Brain microvascular endothelial cell (primary cell): ENCODE measurements at regions not wholly inside any gene's neighbourhood (a gene's known extent, or its start where the extent isn't known, plus 50 kb on each side); places are given as distances from the start of the nearest gene placed in this dataset.

Experiments used
- DNase-seq: peaks from one replicate; pipeline ENCODE4 v3.0.0-alpha.2; 2020
- H3K27ac ChIP-seq: fragments of 250-450 bp; sonication (Bioruptor Pico); 2 replicates; pipeline ENCODE4 v1.5.1; 2020; ENCODE audit warnings: mild to moderate bottlenecking, moderate library complexity
- H3K27me3 ChIP-seq: fragments of 250-450 bp; sonication (Bioruptor Pico); replicated peaks from 2 replicates; pipeline ENCODE4 v1.5.1; 2020; ENCODE audit warnings: mild to moderate bottlenecking
- H3K36me3 ChIP-seq: fragments of 250-450 bp; sonication (Bioruptor Pico); replicated peaks from 2 replicates; pipeline ENCODE4 v1.5.1; 2020; ENCODE audit warnings: mild to moderate bottlenecking
- H3K4me3 ChIP-seq: 2 replicates; pipeline ENCODE4 v1.5.1; 2011; ENCODE audit warnings: low read depth, mild to moderate bottlenecking, control low read depth, low read length, moderate library complexity
- CTCF ChIP-seq: IDR thresholded peaks from 2 replicates; pipeline ENCODE4 v1.5.1; 2011; ENCODE audit warnings: low read depth, mild to moderate bottlenecking, moderate library complexity, low read length, control low read depth, inconsistent platforms; ENCODE audit errors: missing control alignments
- in situ Hi-C: cut with HindIII; loops from 2 replicates; pipeline ENCODE4 v1.10.0; 2017; ENCODE audit warnings: low sequenced_read_pairs, low pct_ligation_motif_present

DNA sequence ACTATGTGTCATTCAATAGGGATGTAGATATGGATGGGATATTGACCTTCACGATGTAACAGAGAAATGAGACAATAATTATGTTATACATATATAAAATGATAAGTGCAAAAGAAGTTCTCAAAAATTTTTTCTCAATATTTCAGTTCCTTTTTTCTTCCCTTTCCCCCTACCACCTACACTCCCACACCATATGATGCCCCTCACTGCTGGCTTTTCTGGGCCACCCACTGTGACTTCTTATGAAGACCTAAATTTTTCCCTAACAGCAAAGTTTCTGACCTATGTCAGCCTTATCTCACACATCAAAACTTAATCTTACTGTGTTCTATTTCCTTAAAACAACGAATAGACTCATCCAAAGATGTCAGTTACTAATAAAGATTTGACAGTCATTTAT is 89.9 kb upstream of the MYLIP start:
- in situ Hi-C loops = no loop called here
- no peak for DNase-seq
- Histone ChIP-seq H3K27ac (no peak overlapping the region), H3K4me3 (no peak overlapping the region), H3K36me3 (no peaks in the 10 kb centered on the region), H3K27me3 (no peaks in the 10 kb centered on the region)
- no peak for TF ChIP-seq CTCF

- Histone ChIP-seq H3K4me3 (no peak overlapping the region), H3K27me3 (no peaks in the 10 kb centered on the region), H3K36me3 (no peaks in the 10 kb centered on the region), H3K27ac (no peak overlapping the region)
- no peak for DNase-seq
- in situ Hi-C loops = no loop called here
- TF ChIP-seq CTCF = no peak
Measured at GRCh38 chr6:16035488-16036080, 93.3 kb upstream of the MYLIP start.

DNA sequence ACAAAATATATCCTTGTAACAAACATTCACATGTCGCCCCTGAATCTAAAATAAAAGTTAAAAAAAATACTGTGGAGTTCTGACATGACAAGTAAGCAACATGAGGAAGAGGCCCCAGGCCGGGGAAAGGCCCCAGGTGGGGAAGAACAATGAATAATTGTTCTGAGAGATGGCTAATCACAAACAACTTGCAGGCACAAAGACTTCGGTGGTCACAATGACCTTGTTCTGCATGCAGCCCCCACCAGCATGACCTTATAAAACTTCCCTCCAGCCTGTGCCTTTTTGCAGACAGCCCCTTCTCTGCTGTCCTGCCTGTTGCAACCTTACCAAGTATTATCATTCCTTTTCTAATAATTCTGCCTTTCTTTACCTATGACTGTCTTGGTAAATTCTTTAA is 95.7 kb upstream of the MYLIP start:
- no peaks in the 10 kb centered on the region for H3K27me3 ChIP-seq
- TF ChIP-seq CTCF = no peak
- in situ Hi-C loops = no loop called here
- H3K36me3 ChIP-seq = no peaks in the 10 kb centered on the region
- H3K4me3 ChIP-seq = no peak overlapping the region
- no peak for DNase-seq
- H3K27ac ChIP-seq = no peak overlapping the region

GRCh38 chr6:16031278-16031981 is 97.5 kb upstream of the MYLIP start:
- Histone ChIP-seq H3K27me3 (no peaks in the 10 kb centered on the region), H3K4me3 (no peak overlapping the region), H3K27ac (no peak overlapping the region), H3K36me3 (no peaks in the 10 kb centered on the region)
- no peak for DNase-seq
- in situ Hi-C loops = no loop called here
- no peak for TF ChIP-seq CTCF

GRCh38 chr6:16028966-16029365 is 99.9 kb upstream of the MYLIP start:
- in situ Hi-C loops = no loop called here
- Histone ChIP-seq H3K36me3 (no peaks in the 10 kb centered on the region), H3K27ac (no peak overlapping the region), H3K4me3 (no peak overlapping the region), H3K27me3 (no peaks in the 10 kb centered on the region)
- no peak for DNase-seq
- no peak for TF ChIP-seq CTCF

DNA sequence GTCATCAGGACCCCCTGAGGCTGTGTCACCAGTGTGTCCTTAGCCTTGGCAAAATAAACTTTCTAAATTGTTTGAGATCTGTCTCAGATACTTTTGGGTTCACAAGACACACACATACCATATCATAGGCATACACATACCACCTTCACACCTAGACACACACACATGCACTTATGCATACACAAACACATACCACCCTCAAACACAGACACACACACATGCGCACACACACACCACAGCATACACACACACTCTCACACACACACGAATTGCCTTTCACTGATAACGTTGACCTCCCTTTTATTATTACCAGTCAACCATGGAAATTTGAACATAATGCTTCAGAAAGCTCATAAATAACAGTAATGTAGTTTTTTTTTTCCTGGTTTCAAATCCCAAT is 108.6 kb upstream of the MYLIP start:
- TF ChIP-seq CTCF = no peak
- H3K4me3 ChIP-seq = no peak overlapping the region
- no peaks in the 10 kb centered on the region for H3K27me3 ChIP-seq
- no peak for DNase-seq
- in situ Hi-C loops = no loop called here
- H3K36me3 ChIP-seq = no peaks in the 10 kb centered on the region
- H3K27ac ChIP-seq = no peak overlapping the region
